Endothelial cell of umbilical vein (primary cell): ENCODE measurements at regions not wholly inside any gene's neighbourhood (a gene's known extent, or its start where the extent isn't known, plus 50 kb on each side); places are given as distances from the start of the nearest gene placed in this dataset.

Experiments used
- BruUV-seq: library from RNA; stranded (reverse); fragments of 400-500 nt; replicated peaks from 2 replicates; lab custom pipeline; 2021; lab: Mats Ljungman, UMichigan
- CTCF ChIA-PET: fragments of 300-600, 350-600 bp; sonication (Branson Sonifier 250); formaldehyde crosslinking; loops from one replicate; lab custom pipeline; 2021; ENCODE audit warnings: antibody characterized with exemption, inconsistent platforms; lab: Charles Lee
- POLR2A ChIA-PET: fragments of 300-600, 350-600 bp; sonication (Branson Sonifier 250); formaldehyde crosslinking; loops from one replicate; lab custom pipeline; 2021; ENCODE audit warnings: antibody characterized with exemption, inconsistent platforms; lab: Charles Lee
- DNase-seq: peaks from one replicate; pipeline ENCODE4 v3.0.0-alpha.2; 2011; ENCODE audit warnings: low read depth, low spot score
- FAIRE-seq: peaks from 2 replicates; lab custom pipeline; 2011; peaks lifted over from hg19 to GRCh38; lab: Jason Lieb, UNC
- H2AFZ ChIP-seq: 2 replicates; pipeline ENCODE4 v1.6.0; 2012; ENCODE audit warnings: low read depth, low read length, control low read depth, inconsistent platforms
- H3K27ac ChIP-seq: 2 replicates; pipeline ENCODE4 v1.5.1; 2011; ENCODE audit warnings: low read depth, mild to moderate bottlenecking, control low read depth, low read length, moderate library complexity; ENCODE audit not compliant: insufficient read depth
- H3K27me3 ChIP-seq, 2 experiments: 2 replicates each; pipeline versions ENCODE4 v1.6.0 to v1.6.1; 2011; ENCODE audit warnings: low read length in 2 of 2, mixed read lengths in 1 of 2; ENCODE audit not compliant: control insufficient read depth in 2 of 2, insufficient read depth in 2 of 2
- H3K36me3 ChIP-seq, 2 experiments: 2 replicates in 1 of 2; 3 replicates in 1 of 2; pipeline ENCODE4 v1.5.1; 2011; ENCODE audit warnings: low read length in 2 of 2, mild to moderate bottlenecking in 1 of 2, moderate library complexity in 1 of 2; ENCODE audit not compliant: control insufficient read depth in 2 of 2, insufficient read depth in 2 of 2; ENCODE audit errors: extremely low read depth in 1 of 2
- H3K4me1 ChIP-seq: 3 replicates; pipeline ENCODE4 v1.5.1; 2011; ENCODE audit warnings: mild to moderate bottlenecking, low read length; ENCODE audit not compliant: control insufficient read depth, insufficient read depth; ENCODE audit errors: extremely low read depth
- H3K4me2 ChIP-seq: 2 replicates; pipeline ENCODE4 v1.6.1; 2011; ENCODE audit warnings: low read length, control low read depth, mixed read lengths; ENCODE audit not compliant: insufficient read depth
- H3K4me3 ChIP-seq, 3 experiments: fragments of 200-600 bp in 1 of 3; sonication (generic), shearing (Covaris generic) in 1 of 3; replicated peaks in 1 of 3; 2 replicates each; pipeline ENCODE4 v1.5.1; 2011 to 2016; ENCODE audit warnings: control low read depth in 3 of 3, low read length in 3 of 3, mild to moderate bottlenecking in 2 of 3, inconsistent platforms in 1 of 3, low read depth in 1 of 3, moderate library complexity in 1 of 3; ENCODE audit not compliant: insufficient read depth in 1 of 3
- H3K79me2 ChIP-seq: 2 replicates; pipeline ENCODE4 v1.6.0; 2012; ENCODE audit warnings: low read length, inconsistent platforms; ENCODE audit not compliant: control insufficient read depth, insufficient read depth
- H3K9ac ChIP-seq: replicated peaks from 2 replicates; pipeline ENCODE3; 2011; ENCODE audit warnings: low read length, control low read depth; ENCODE audit not compliant: insufficient read depth; ENCODE audit errors: extremely low read depth
- H3K9me1 ChIP-seq: replicated peaks from 3 replicates; pipeline ENCODE4 v1.6.0; 2011; ENCODE audit warnings: mild to moderate bottlenecking, low read length; ENCODE audit not compliant: control insufficient read depth, insufficient read depth; ENCODE audit errors: extremely low read depth
- H3K9me3 ChIP-seq: replicated peaks from 2 replicates; pipeline ENCODE4 v1.5.1; 2012; ENCODE audit warnings: low read length, inconsistent platforms; ENCODE audit not compliant: control insufficient read depth, insufficient read depth
- H4K20me1 ChIP-seq: replicated peaks from 2 replicates; pipeline ENCODE3; 2011; ENCODE audit warnings: mild to moderate bottlenecking, low read length; ENCODE audit not compliant: control insufficient read depth, insufficient read depth; ENCODE audit errors: extremely low read depth
- EZH2 ChIP-seq: IDR thresholded peaks from 2 replicates; pipeline ENCODE4 v1.6.1; 2012; ENCODE audit warnings: borderline replicate concordance, low read depth, mild to moderate bottlenecking, moderate library complexity, low read length, inconsistent platforms; ENCODE audit not compliant: severe bottlenecking
- FOS ChIP-seq: IDR thresholded peaks from 2 replicates; pipeline ENCODE4 v1.6.1; 2011; ENCODE audit warnings: mild to moderate bottlenecking, low read length, moderate library complexity, borderline replicate concordance; ENCODE audit not compliant: insufficient read depth
- GATA2 ChIP-seq: IDR thresholded peaks from 2 replicates; pipeline ENCODE4 v1.7.0; 2011; ENCODE audit warnings: low read depth, mild to moderate bottlenecking, moderate library complexity, mixed read lengths, low read length; ENCODE audit not compliant: insufficient read length, insufficient read depth
- POLR2A ChIP-seq: IDR thresholded peaks from 2 replicates; pipeline ENCODE4 v1.6.1; 2012; ENCODE audit warnings: low read depth, mild to moderate bottlenecking, control low read depth, low read length
- POLR2AphosphoS5 ChIP-seq: IDR thresholded peaks from 2 replicates; pipeline ENCODE4 v1.6.1; 2012; ENCODE audit warnings: low read depth, mild to moderate bottlenecking, control low read depth, low read length, moderate library complexity; ENCODE audit not compliant: insufficient read depth
- dilution Hi-C: fragments of 300-500 bp; cut with MboI; formaldehyde crosslinking; loops from one replicate; pipeline ENCODE4 v1.15.0; 2019; ENCODE audit warnings: low sequenced_read_pairs; ENCODE audit not compliant: extremely low pct_ligation_motif_present
- intact Hi-C: fragments of 100-400 bp; cut with micrococcal nuclease; formaldehyde crosslinking; loops from one replicate; pipeline ENCODE4 v1.10.0; 2022
- TF ChIP-seq, protein P1 (sequence below): IDR thresholded peaks from 2 replicates; pipeline ENCODE4 v1.6.1; 2011; ENCODE audit not compliant: insufficient read depth, insufficient read length
- TF ChIP-seq, protein P2 (sequence below), 2 donors: IDR thresholded peaks; 1 replicate in 1 of 2; 2 replicates in 1 of 2; pipeline ENCODE4 v1.5.1; 2011; ENCODE audit warnings: low read length in 2 of 2, mild to moderate bottlenecking in 2 of 2, moderate library complexity in 2 of 2, control low read depth in 1 of 2, inconsistent platforms in 1 of 2, low read depth in 1 of 2; ENCODE audit not compliant: insufficient read depth in 1 of 2; ENCODE audit errors: extremely low read depth in 1 of 2

DNA sequence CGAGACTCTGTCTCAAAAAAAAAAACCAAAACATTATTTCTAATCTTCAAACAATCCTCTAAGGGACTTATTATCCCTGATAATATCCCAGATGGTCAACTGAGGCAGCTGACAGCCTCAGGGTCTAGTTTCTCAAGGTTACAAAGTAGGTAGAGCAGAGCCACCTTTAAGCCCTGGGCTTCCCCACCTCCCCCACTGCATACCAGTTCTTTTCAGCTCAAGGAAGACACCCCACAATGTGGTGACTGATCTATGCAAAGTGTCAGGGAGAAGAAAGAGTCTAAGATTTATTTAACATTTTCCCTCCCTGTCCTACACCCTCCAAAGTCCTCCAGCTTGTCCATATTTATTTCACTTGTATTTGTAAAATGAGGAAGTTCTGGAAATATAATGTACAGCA, 60.5 kb upstream of the VGLL2 start:
- no peaks in the 10 kb centered on the region for H3K9me3 ChIP-seq
- H2AFZ ChIP-seq: no peak overlapping the region
- no peaks in the 10 kb centered on the region for H4K20me1 ChIP-seq
- TF ChIP-seq GATA2: no peak
- TF ChIP-seq, protein P1, sequence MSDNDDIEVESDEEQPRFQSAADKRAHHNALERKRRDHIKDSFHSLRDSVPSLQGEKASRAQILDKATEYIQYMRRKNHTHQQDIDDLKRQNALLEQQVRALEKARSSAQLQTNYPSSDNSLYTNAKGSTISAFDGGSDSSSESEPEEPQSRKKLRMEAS: no peak
- TF ChIP-seq FOS: no peak
- no peak for TF ChIP-seq POLR2AphosphoS5
- TF ChIP-seq EZH2: no peak
- TF ChIP-seq, protein P2, sequence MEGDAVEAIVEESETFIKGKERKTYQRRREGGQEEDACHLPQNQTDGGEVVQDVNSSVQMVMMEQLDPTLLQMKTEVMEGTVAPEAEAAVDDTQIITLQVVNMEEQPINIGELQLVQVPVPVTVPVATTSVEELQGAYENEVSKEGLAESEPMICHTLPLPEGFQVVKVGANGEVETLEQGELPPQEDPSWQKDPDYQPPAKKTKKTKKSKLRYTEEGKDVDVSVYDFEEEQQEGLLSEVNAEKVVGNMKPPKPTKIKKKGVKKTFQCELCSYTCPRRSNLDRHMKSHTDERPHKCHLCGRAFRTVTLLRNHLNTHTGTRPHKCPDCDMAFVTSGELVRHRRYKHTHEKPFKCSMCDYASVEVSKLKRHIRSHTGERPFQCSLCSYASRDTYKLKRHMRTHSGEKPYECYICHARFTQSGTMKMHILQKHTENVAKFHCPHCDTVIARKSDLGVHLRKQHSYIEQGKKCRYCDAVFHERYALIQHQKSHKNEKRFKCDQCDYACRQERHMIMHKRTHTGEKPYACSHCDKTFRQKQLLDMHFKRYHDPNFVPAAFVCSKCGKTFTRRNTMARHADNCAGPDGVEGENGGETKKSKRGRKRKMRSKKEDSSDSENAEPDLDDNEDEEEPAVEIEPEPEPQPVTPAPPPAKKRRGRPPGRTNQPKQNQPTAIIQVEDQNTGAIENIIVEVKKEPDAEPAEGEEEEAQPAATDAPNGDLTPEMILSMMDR (IDR thresholded peaks at IDR 0.05; ENCODE audit: extremely low read depth in 1 of 2, insufficient read depth in 1 of 2, low read depth in 1 of 2, low read length in 2 of 2): no peak
- H3K9ac ChIP-seq: no peak overlapping the region
- H3K4me3 ChIP-seq: no peak overlapping the region
- H3K4me2 ChIP-seq: no peak overlapping the region
- BruUV-seq: no TSS peak
- CTCF ChIA-PET: no interaction called here
- POLR2A ChIA-PET: no interaction called here
- no peaks in the 10 kb centered on the region for H3K36me3 ChIP-seq
- FAIRE-seq (no peak), DNase-seq (no peak)
- H3K79me2 ChIP-seq: no peaks in the 10 kb centered on the region
- dilution Hi-C loops (no loop called here), intact Hi-C loops (no loop called here)
- no peaks in the 10 kb centered on the region for H3K4me1 ChIP-seq
- no peak overlapping the region for H3K27ac ChIP-seq
- no peaks in the 10 kb centered on the region for H3K9me1 ChIP-seq
- H3K27me3 ChIP-seq: no peaks in the 10 kb centered on the region

DNA sequence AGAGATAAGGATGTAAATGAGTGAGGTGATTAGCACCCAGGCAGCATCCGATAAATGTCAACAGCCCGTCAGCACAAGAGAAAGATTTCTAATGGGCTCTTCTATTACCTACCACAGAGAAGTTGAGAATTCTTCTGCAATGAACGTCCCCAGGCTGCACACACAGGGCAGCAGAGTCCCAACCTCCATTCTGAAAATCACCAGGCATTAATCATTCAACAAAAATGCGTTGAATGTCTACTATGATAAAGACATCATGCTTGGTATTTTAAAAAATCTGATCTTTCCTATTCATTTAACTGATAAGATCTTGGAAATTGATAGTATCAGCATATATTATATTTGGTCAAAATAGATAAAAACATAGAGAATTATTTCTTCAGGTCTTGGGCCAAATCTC, 59.5 kb upstream of the VGLL2 start:
- CTCF ChIA-PET: no interaction called here
- no peak overlapping the region for H2AFZ ChIP-seq
- no peak overlapping the region for H3K27ac ChIP-seq
- H3K9me1 ChIP-seq: no peaks in the 10 kb centered on the region
- H3K36me3 ChIP-seq: no peaks in the 10 kb centered on the region
- POLR2A ChIA-PET: no interaction called here
- no peaks in the 10 kb centered on the region for H3K9me3 ChIP-seq
- H3K9ac ChIP-seq: no peak overlapping the region
- no peak for TF ChIP-seq FOS
- TF ChIP-seq, protein P1: no peak
- no peak for TF ChIP-seq POLR2A
- no peak for TF ChIP-seq POLR2AphosphoS5
- no peak for TF ChIP-seq GATA2
- TF ChIP-seq, protein P2 (IDR thresholded peaks at IDR 0.05; ENCODE audit: extremely low read depth in 1 of 2, insufficient read depth in 1 of 2, low read depth in 1 of 2, low read length in 2 of 2): no peak
- no peak for TF ChIP-seq EZH2
- no peak overlapping the region for H3K4me3 ChIP-seq
- intact Hi-C loops (no loop called here), dilution Hi-C loops (no loop called here)
- BruUV-seq: no TSS peak
- DNase-seq (no peak), FAIRE-seq (no peak)
- H4K20me1 ChIP-seq: no peaks in the 10 kb centered on the region
- no peaks in the 10 kb centered on the region for H3K4me1 ChIP-seq
- no peaks in the 10 kb centered on the region for H3K79me2 ChIP-seq
- H3K27me3 ChIP-seq: no peaks in the 10 kb centered on the region
- no peak overlapping the region for H3K4me2 ChIP-seq
